ENCODE measurements at regions not wholly inside any gene's neighbourhood (a gene's known extent, or its start where the extent isn't known, plus 50 kb on each side); places are given as distances from the start of the nearest gene placed in this dataset.
A peak's percentile ranks its signal among the peaks of the same experiment; 100 is the strongest.

DNA sequence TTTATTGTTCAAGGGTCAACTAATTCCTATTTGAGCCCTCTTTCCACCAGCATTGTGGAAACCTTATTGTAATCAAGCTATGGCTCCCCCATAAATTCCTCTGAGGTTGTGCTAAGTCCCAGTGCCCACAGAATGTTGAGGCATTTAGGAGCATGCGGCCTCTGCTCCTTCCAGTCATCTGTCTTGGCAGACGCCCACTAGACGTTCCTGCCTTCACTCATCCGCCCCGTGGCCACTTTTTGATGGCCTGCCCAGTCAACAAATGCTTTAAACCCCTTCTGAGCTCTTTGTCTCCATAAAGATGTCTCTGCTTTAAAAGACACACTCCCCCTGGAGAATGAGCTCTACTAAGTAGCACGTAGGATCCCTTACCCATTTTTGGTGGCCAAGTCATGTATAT is 104.7 kb downstream of the GAS1 start:
- Histone ChIP-seq H3K27ac (no peak overlapping the region), H3K27me3 (no peaks in the 10 kb centered on the region), H3K9me3 (ENCODE audit: low read depth) (no peaks in the 10 kb centered on the region), H3K36me3 (no peaks in the 10 kb centered on the region), H3K4me1 (ENCODE audit: low read depth) (no peaks in the 10 kb centered on the region), H3K4me3 (no peak overlapping the region)
- DNase-seq (ENCODE audit: low read depth in 1 of 2, low spot score in 1 of 2), result no peak
- TF ChIP-seq, protein P1, sequence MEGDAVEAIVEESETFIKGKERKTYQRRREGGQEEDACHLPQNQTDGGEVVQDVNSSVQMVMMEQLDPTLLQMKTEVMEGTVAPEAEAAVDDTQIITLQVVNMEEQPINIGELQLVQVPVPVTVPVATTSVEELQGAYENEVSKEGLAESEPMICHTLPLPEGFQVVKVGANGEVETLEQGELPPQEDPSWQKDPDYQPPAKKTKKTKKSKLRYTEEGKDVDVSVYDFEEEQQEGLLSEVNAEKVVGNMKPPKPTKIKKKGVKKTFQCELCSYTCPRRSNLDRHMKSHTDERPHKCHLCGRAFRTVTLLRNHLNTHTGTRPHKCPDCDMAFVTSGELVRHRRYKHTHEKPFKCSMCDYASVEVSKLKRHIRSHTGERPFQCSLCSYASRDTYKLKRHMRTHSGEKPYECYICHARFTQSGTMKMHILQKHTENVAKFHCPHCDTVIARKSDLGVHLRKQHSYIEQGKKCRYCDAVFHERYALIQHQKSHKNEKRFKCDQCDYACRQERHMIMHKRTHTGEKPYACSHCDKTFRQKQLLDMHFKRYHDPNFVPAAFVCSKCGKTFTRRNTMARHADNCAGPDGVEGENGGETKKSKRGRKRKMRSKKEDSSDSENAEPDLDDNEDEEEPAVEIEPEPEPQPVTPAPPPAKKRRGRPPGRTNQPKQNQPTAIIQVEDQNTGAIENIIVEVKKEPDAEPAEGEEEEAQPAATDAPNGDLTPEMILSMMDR (IDR thresholded peaks at IDR 0.05; ENCODE audit: low read depth, low read length), result no peak

DNA sequence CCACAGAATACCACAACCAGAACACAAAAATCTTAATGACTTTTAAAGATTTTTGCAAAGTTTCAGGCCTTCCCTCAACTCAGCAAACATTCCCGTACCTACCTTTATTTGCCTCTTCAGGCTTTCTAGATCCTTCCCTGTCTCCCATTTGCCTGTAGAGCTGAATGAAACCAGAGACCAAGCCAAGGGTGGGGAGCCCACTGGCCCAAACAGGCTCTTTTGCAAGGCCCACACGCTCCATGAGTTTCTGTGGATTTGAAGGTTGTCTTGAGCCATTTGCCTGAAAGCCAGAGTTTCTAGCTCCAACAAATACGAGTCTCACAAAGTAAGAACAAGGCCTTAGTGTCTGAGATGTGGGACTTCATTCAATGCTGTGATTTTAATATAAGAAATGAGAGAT is 107.8 kb downstream of the GAS1 start:
- no peak overlapping the region for H3K27ac ChIP-seq
- H3K9me3 ChIP-seq (ENCODE audit: low read depth), result no peaks in the 10 kb centered on the region
- H3K4me1 ChIP-seq (ENCODE audit: low read depth), result peaks cover 12% of the 10 kb centered on the region
- H3K4me3 ChIP-seq, result no peak overlapping the region
- DNase-seq (ENCODE audit: low read depth in 1 of 2, low spot score in 1 of 2), result no peak
- H3K36me3 ChIP-seq, result no peaks in the 10 kb centered on the region
- TF ChIP-seq, protein P1 (IDR thresholded peaks at IDR 0.05; ENCODE audit: low read depth, low read length), result no peak
- no peaks in the 10 kb centered on the region for H3K27me3 ChIP-seq

DNA sequence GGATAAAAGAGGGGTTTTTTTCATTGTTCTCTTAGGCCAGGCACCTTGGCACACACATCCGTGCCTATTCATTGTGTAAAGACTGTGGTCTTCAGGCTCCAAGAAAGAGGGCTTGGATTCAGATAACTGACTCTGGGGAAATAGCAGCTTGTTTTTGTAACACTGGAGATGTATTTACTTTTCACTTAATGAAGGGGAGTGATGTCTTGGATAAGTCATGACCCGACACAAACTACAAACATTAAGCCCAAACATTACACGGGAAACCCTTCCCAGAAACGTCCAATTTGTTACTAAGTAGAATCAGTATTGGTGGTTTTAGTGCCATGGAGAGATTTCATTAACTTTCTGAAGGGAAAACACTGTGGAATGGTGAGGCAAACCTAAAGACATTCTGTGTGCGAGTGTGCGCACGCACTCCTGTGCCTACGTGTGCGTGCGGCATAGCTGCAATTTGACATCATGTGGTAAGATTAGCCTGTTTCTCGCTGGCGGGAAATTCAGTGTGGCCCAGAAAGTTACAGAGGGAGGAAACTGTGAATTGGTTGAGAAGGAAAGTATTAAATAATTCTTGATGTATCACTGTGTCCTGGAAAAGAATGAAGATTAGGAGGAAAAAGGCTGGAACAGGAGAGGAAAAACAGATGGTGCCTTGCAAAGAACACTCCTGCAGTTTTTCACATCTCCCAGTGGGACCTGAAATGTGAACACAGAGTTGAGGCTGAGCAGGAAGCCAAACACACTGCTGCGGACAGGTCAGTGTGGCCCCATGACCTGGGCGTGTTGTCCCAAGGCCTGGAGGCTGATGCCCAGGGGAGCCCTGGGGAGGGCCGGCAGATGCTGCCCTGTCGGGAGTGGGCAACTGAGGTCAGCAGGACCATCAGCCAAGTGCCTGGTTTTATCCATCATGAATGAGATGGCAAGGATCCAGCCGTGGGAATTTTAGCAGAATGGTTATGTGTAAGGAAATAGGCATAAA is 108.5 kb downstream of the GAS1 start:
- no peaks in the 10 kb centered on the region for H3K9me3 ChIP-seq (ENCODE audit: low read depth)
- no peaks in the 10 kb centered on the region for H3K27me3 ChIP-seq
- DNase-seq (ENCODE audit: low read depth in 1 of 2, low spot score in 1 of 2), result no peak
- H3K36me3 ChIP-seq, result no peaks in the 10 kb centered on the region
- TF ChIP-seq, protein P1 (IDR thresholded peaks at IDR 0.05; ENCODE audit: low read depth, low read length), result no peak
- peaks cover 12% of the 10 kb centered on the region for H3K4me1 ChIP-seq (ENCODE audit: low read depth)
- no peak overlapping the region for H3K27ac ChIP-seq
- no peak overlapping the region for H3K4me3 ChIP-seq

DNA sequence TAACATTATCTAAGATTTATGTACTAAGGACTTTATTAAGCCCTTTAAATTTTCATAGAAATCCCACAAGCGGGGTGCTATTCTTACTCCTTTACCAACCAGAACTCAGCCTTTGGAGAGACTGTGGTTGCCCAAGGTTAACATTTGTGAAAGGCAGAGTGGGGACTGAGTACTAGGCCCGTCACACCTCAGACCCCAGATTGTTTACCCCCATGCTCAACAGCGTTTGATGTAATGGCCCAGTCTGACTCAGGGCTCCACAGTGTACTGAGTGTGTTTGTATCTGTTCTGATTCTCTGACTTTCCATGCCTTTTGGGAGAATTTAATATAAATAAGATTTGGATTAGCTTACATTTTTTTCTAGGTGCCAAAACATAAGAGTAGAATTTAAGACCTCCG is 110.0 kb downstream of the GAS1 start:
- TF ChIP-seq, protein P1 (IDR thresholded peaks at IDR 0.05; ENCODE audit: low read depth, low read length), result no peak
- H3K9me3 ChIP-seq (ENCODE audit: low read depth), result no peaks in the 10 kb centered on the region
- H3K4me1 ChIP-seq (ENCODE audit: low read depth), result peaks cover 12% of the 10 kb centered on the region
- no peak overlapping the region for H3K27ac ChIP-seq
- no peak overlapping the region for H3K4me3 ChIP-seq
- no peak for DNase-seq (ENCODE audit: low read depth in 1 of 2, low spot score in 1 of 2)
- no peaks in the 10 kb centered on the region for H3K36me3 ChIP-seq
- no peaks in the 10 kb centered on the region for H3K27me3 ChIP-seq

DNA sequence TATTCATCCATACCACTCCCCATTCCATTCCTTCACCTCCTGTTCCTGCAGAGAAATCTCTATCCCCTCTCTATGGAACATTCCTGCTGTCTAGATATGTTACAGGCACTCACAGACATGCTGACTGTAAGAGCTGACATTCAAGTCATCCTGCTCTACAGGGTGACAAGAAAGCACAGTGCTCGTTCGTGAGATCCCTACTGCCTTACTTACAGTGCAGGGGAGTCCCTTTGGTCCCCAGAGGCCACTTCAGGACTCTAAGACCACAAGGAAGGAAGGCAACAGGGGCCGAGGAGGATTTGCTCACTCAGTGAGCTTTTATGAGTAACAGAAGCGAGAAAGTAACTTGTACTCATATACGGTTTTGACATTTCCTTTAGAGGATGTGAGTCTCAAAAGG is 110.5 kb downstream of the GAS1 start:
- peak in 1 of 2 donors; percentile 53 for DNase-seq (ENCODE audit: low read depth in 1 of 2, low spot score in 1 of 2)
- TF ChIP-seq, protein P1 (IDR thresholded peaks at IDR 0.05; ENCODE audit: low read depth, low read length), result no peak

More for the DNA sequence above, 110.5 kb downstream of the GAS1 start:
- Histone ChIP-seq H3K4me1 (ENCODE audit: low read depth) (peaks cover 12% of the 10 kb centered on the region), H3K4me3 (no peak overlapping the region), H3K36me3 (no peaks in the 10 kb centered on the region), H3K9me3 (ENCODE audit: low read depth) (no peaks in the 10 kb centered on the region), H3K27ac (peak overlapping the region; percentile 13), H3K27me3 (no peaks in the 10 kb centered on the region)
